HCT116 (cell line): ENCODE measurements at regions not wholly inside any gene's neighbourhood (a gene's known extent, or its start where the extent isn't known, plus 50 kb on each side); places are given as distances from the start of the nearest gene placed in this dataset.

Experiments used
- ATAC-seq: fragments of 200-7000 bp; cut with Tn5 transposase; 2 replicates; pipeline ENCODE4 v1.9.1; 2020; ENCODE audit warnings: mild to moderate bottlenecking, moderate library complexity
- BruUV-seq: library from RNA; stranded (reverse); fragments of 400-500 nt; replicated peaks from 2 replicates; lab custom pipeline; 2021; lab: Mats Ljungman, UMichigan
- CTCF ChIA-PET: fragments of 300-600 bp; sonication (Branson Sonifier 250); formaldehyde crosslinking; loops from one replicate; lab custom pipeline; 2021; ENCODE audit warnings: antibody characterized with exemption; lab: Charles Lee
- POLR2A ChIA-PET: fragments of 300-600, 350-600 bp; sonication (Branson Sonifier 250); formaldehyde crosslinking; loops from one replicate; lab custom pipeline; 2021; ENCODE audit warnings: antibody characterized with exemption; lab: Charles Lee
- RAD21 ChIA-PET, 2 experiments: fragments of 300-600 bp; sonication (Branson Sonifier 250); formaldehyde crosslinking; loops; one replicate each; lab custom pipeline; 2023; ENCODE audit warnings: low total read pairs in 2 of 2; ENCODE audit not compliant: uncharacterized antibody in 2 of 2, unreplicated experiment in 2 of 2, low non-redundant PET in 1 of 2; lab: Charles Lee
- DNase-seq: peaks from one replicate; pipeline ENCODE4 v3.0.0-alpha.2; 2010; ENCODE audit warnings: low read depth, low spot score
- H2AFZ ChIP-seq: fragments of 200-600 bp; shearing (Covaris generic), sonication (generic); 2 replicates; pipeline ENCODE4 v1.6.1; 2017; ENCODE audit warnings: low read depth, mixed run types, mixed read lengths, antibody characterized with exemption, low read length; ENCODE audit not compliant: poor library complexity, severe bottlenecking
- H3K27ac ChIP-seq: 2 replicates; pipeline ENCODE4 v1.5.1; 2012; ENCODE audit warnings: low read depth, low read length
- H3K27me3 ChIP-seq: fragments of 200-600 bp; sonication (generic); 2 replicates; pipeline ENCODE4 v1.6.1; 2016; ENCODE audit warnings: mixed run types, low read length, mixed read lengths; ENCODE audit not compliant: insufficient read depth
- H3K36me3 ChIP-seq, 2 experiments: fragments of 200-500 bp in 1 of 2; fragments of 200-600 bp in 1 of 2; sonication (Bioruptor generic) in 1 of 2; sonication (generic) in 1 of 2; 2 replicates each; pipeline versions ENCODE4 v1.5.1 to v1.6.1; 2014 to 2016; ENCODE audit warnings: low read length in 2 of 2, inconsistent platforms in 1 of 2, mixed read lengths in 1 of 2, mixed run types in 1 of 2; ENCODE audit not compliant: insufficient read depth in 2 of 2, control insufficient read depth in 1 of 2
- H3K4me1 ChIP-seq, 2 experiments: fragments of 200-600 bp in 1 of 2; sonication (generic) in 1 of 2; 2 replicates each; pipeline versions ENCODE4 v1.5.1 to v1.6.1; 2012 to 2017; ENCODE audit warnings: low read length in 2 of 2, inconsistent platforms in 1 of 2, mild to moderate bottlenecking in 1 of 2, mixed read lengths in 1 of 2, mixed run types in 1 of 2, moderate library complexity in 1 of 2; ENCODE audit not compliant: insufficient read depth in 2 of 2, control insufficient read depth in 1 of 2
- H3K4me2 ChIP-seq: fragments of 200-600 bp; sonication (generic); 2 replicates; pipeline ENCODE4 v1.6.1; 2017; ENCODE audit warnings: mixed run types, low read length, mixed read lengths
- H3K4me3 ChIP-seq, 2 experiments: fragments of 200-600 bp in 1 of 2; sonication (generic) in 1 of 2; replicated peaks in 1 of 2; 2 replicates each; pipeline ENCODE4 v1.5.1; 2011 to 2016; ENCODE audit warnings: low read length in 2 of 2, control low read depth in 1 of 2, low read depth in 1 of 2, mild to moderate bottlenecking in 1 of 2, mixed read lengths in 1 of 2, mixed run types in 1 of 2
- H3K79me2 ChIP-seq: fragments of 200-600 bp; sonication (generic); 2 replicates; pipeline ENCODE4 v1.6.1; 2017; ENCODE audit warnings: mild to moderate bottlenecking, mixed run types, low read length, moderate library complexity, mixed read lengths; ENCODE audit not compliant: insufficient read depth
- H3K9ac ChIP-seq: fragments of 200-600 bp; sonication (generic); 2 replicates; pipeline ENCODE4 v1.6.1; 2016; ENCODE audit warnings: low read length, mixed read lengths
- H3K9me2 ChIP-seq: fragments of 200-600 bp; sonication (generic), shearing (Covaris generic); 2 replicates; pipeline ENCODE4 v1.6.1; 2017; ENCODE audit warnings: mixed run types, mild to moderate bottlenecking, moderate library complexity; ENCODE audit not compliant: insufficient read depth
- H3K9me3 ChIP-seq, 2 experiments: fragments of 200-500 bp in 1 of 2; fragments of 200-600 bp in 1 of 2; sonication (Bioruptor generic) in 1 of 2; sonication (generic) in 1 of 2; 2 replicates each; pipeline ENCODE4 v1.6.1; 2014 to 2017; ENCODE audit warnings: low read length in 2 of 2, mixed read lengths in 2 of 2, inconsistent platforms in 1 of 2, low read depth in 1 of 2, mild to moderate bottlenecking in 1 of 2, mixed run types in 1 of 2, moderate library complexity in 1 of 2; ENCODE audit not compliant: control insufficient read depth in 1 of 2, insufficient read depth in 1 of 2
- H4K20me1 ChIP-seq: fragments of 200-600 bp; sonication (generic), shearing (Covaris generic); 2 replicates; pipeline ENCODE4 v1.6.1; 2017; ENCODE audit warnings: mixed run types, mild to moderate bottlenecking, moderate library complexity; ENCODE audit not compliant: insufficient read depth
- ATF3 ChIP-seq: IDR thresholded peaks from 2 replicates; pipeline ENCODE4 v1.6.1; 2012
- CBX3 ChIP-seq: IDR thresholded peaks from 2 replicates; pipeline ENCODE4 v1.6.1; 2012; ENCODE audit warnings: low read depth
- CEBPB ChIP-seq: IDR thresholded peaks from 2 replicates; pipeline ENCODE4 v1.6.1; 2012; ENCODE audit warnings: low read depth
- EGR1 ChIP-seq: IDR thresholded peaks from 2 replicates; pipeline ENCODE4 v1.6.1; 2012; ENCODE audit warnings: low read depth
- ELF1 ChIP-seq: IDR thresholded peaks from 2 replicates; pipeline ENCODE4 v1.6.1; 2012; ENCODE audit warnings: low read depth, borderline replicate concordance
- EZH2phosphoT487 ChIP-seq: fragments of 200-600 bp; IDR thresholded peaks from 2 replicates; pipeline ENCODE4 v1.6.1; 2018; ENCODE audit warnings: antibody characterized with exemption, borderline replicate concordance
- FOSL1 ChIP-seq: IDR thresholded peaks from 2 replicates; pipeline ENCODE4 v1.6.1; 2012; ENCODE audit warnings: low read depth
- JUND ChIP-seq: IDR thresholded peaks from 2 replicates; pipeline ENCODE4 v1.6.1; 2012
- MAX ChIP-seq: IDR thresholded peaks from 2 replicates; pipeline ENCODE4 v1.6.1; 2012
- POLR2A ChIP-seq: IDR thresholded peaks from 2 replicates; pipeline ENCODE4 v1.7.0; 2011; ENCODE audit warnings: borderline replicate concordance; ENCODE audit not compliant: insufficient read depth, insufficient read length; ENCODE audit errors: extremely low read depth
- POLR2AphosphoS5 ChIP-seq: IDR thresholded peaks from 2 replicates; pipeline ENCODE4 v1.6.1; 2011; ENCODE audit warnings: mild to moderate bottlenecking, low read depth, low read length, moderate library complexity
- RAD21 ChIP-seq: IDR thresholded peaks from 2 replicates; pipeline ENCODE4 v1.6.1; 2012; ENCODE audit warnings: low read depth, mild to moderate bottlenecking
- SIN3A ChIP-seq: IDR thresholded peaks from 2 replicates; pipeline ENCODE4 v1.6.1; 2012; ENCODE audit warnings: low read depth
- SP1 ChIP-seq: IDR thresholded peaks from 2 replicates; pipeline ENCODE4 v1.6.1; 2012; ENCODE audit warnings: low read depth
- TCF7L2 ChIP-seq: IDR thresholded peaks from 2 replicates; pipeline ENCODE4 v1.7.0; 2011; ENCODE audit warnings: borderline replicate concordance, inconsistent platforms; ENCODE audit not compliant: insufficient read depth, insufficient read length; ENCODE audit errors: extremely low read depth
- YY1 ChIP-seq: IDR thresholded peaks from 2 replicates; pipeline ENCODE4 v1.6.1; 2011; ENCODE audit warnings: low read length, low read depth, moderate library complexity, mild to moderate bottlenecking; ENCODE audit not compliant: insufficient replicate concordance; ENCODE audit errors: extremely low read depth
- ZBTB33 ChIP-seq: IDR thresholded peaks from 2 replicates; pipeline ENCODE4 v1.6.1; 2011; ENCODE audit warnings: mild to moderate bottlenecking, low read length, moderate library complexity; ENCODE audit not compliant: insufficient replicate concordance; ENCODE audit errors: extremely low read depth
- ZNF274 ChIP-seq: fragments of 200-500 bp; sonication (Bioruptor generic); IDR thresholded peaks from 2 replicates; pipeline ENCODE4 v1.6.1; 2014; ENCODE audit warnings: mild to moderate bottlenecking, low read depth, low read length, inconsistent platforms
- intact Hi-C: fragments of 100-400 bp; cut with micrococcal nuclease; formaldehyde crosslinking; loops from 2 replicates; pipeline ENCODE4 v1.10.0; 2022
- TF ChIP-seq, protein P1 (sequence below), 3 experiments: fragments of 200-600 bp in 1 of 3; sonication (generic) in 1 of 3; IDR thresholded peaks in 2 of 3; conservative IDR thresholded peaks in 1 of 3; 2 replicates each; pipeline ENCODE4 v1.5.1; 2012 to 2017; ENCODE audit warnings: low read depth in 2 of 3, low read length in 2 of 3, antibody characterized with exemption in 1 of 3, borderline replicate concordance in 1 of 3, control low read depth in 1 of 3, mild to moderate bottlenecking in 1 of 3, mixed read lengths in 1 of 3, mixed run types in 1 of 3, moderate library complexity in 1 of 3; ENCODE audit not compliant: insufficient read depth in 1 of 3

DNA sequence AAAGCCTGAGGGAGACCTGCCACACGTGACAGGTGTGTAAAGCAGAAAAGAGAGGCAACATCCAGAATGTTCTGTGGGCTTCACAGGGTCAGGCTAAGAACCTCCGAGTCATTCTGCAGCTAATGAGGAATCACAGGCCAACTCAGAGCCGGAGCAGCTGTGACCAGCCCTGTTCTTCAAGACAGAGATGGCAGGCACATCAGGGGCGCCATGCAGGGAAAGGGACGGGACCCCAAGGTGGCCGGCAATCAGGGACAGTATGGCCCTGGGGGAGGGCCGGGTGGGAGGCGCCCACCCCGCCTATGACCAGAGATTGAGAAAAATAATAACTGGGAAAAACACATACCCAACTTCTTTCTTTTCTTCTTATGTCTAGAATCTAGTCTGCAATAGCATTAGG lies 316.7 kb upstream of the SALL3 start:
- H3K4me1 ChIP-seq = no peaks in the 10 kb centered on the region
- H3K9me2 ChIP-seq = no peaks in the 10 kb centered on the region
- intact Hi-C loops = no loop called here
- no peaks in the 10 kb centered on the region for H3K9me3 ChIP-seq
- TF ChIP-seq FOSL1 = no peak
- no peak for TF ChIP-seq YY1
- TF ChIP-seq MAX = no peak
- TF ChIP-seq TCF7L2 = no peak
- TF ChIP-seq POLR2AphosphoS5 = no peak
- no peak for TF ChIP-seq JUND
- TF ChIP-seq ZBTB33 = no peak
- TF ChIP-seq RAD21 = no peak
- TF ChIP-seq CEBPB = no peak
- TF ChIP-seq CBX3 = no peak
- TF ChIP-seq SIN3A = no peak
- no peak for TF ChIP-seq EGR1
- TF ChIP-seq, protein P1, sequence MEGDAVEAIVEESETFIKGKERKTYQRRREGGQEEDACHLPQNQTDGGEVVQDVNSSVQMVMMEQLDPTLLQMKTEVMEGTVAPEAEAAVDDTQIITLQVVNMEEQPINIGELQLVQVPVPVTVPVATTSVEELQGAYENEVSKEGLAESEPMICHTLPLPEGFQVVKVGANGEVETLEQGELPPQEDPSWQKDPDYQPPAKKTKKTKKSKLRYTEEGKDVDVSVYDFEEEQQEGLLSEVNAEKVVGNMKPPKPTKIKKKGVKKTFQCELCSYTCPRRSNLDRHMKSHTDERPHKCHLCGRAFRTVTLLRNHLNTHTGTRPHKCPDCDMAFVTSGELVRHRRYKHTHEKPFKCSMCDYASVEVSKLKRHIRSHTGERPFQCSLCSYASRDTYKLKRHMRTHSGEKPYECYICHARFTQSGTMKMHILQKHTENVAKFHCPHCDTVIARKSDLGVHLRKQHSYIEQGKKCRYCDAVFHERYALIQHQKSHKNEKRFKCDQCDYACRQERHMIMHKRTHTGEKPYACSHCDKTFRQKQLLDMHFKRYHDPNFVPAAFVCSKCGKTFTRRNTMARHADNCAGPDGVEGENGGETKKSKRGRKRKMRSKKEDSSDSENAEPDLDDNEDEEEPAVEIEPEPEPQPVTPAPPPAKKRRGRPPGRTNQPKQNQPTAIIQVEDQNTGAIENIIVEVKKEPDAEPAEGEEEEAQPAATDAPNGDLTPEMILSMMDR (IDR thresholded peaks at IDR 0.05 in 2 of 3, conservative IDR thresholded peaks at IDR 0.05 in 1 of 3; ENCODE audit: borderline replicate concordance in 1 of 3, insufficient read depth in 1 of 3, low read depth in 2 of 3, low read length in 2 of 3) = no peak
- no peak for TF ChIP-seq POLR2A
- no peak for TF ChIP-seq EZH2phosphoT487
- TF ChIP-seq ZNF274 = no peak
- TF ChIP-seq ATF3 = no peak
- no peak for TF ChIP-seq ELF1
- TF ChIP-seq SP1 = no peak
- no peaks in the 10 kb centered on the region for H4K20me1 ChIP-seq
- no peak overlapping the region for H3K4me3 ChIP-seq
- H3K27me3 ChIP-seq = no peaks in the 10 kb centered on the region
- H3K79me2 ChIP-seq = no peaks in the 10 kb centered on the region
- H3K9ac ChIP-seq = no peak overlapping the region
- POLR2A ChIA-PET = no interaction called here
- no peak for DNase-seq
- H3K36me3 ChIP-seq = no peaks in the 10 kb centered on the region
- H3K27ac ChIP-seq = no peak overlapping the region
- no peak overlapping the region for H2AFZ ChIP-seq
- no peak overlapping the region for H3K4me2 ChIP-seq
- BruUV-seq = no TSS peak
- CTCF ChIA-PET = no interaction called here
- ATAC-seq = no peak
- RAD21 ChIA-PET = no interaction called here
